ENCODE measurements at regions not wholly inside any gene's neighbourhood (a gene's known extent, or its start where the extent isn't known, plus 50 kb on each side); places are given as distances from the start of the nearest gene placed in this dataset.

- Histone ChIP-seq H3K36me3 (ENCODE audit: control insufficient read depth, low read length) (no peaks in the 10 kb centered on the region), H3K27ac (ENCODE audit: low read depth, low read length) (no peak overlapping the region), H4K20me1 (ENCODE audit: control insufficient read depth, insufficient read depth, low read depth, low read length) (no peaks in the 10 kb centered on the region), H3K4me1 (ENCODE audit: control insufficient read depth, low read length) (no peaks in the 10 kb centered on the region), H3K4me2 (ENCODE audit: low read length) (no peak overlapping the region), H3K9me2 (replicated peaks; ENCODE audit: control insufficient read depth, low read length) (no peaks in the 10 kb centered on the region), H3F3A (ENCODE audit: control insufficient read depth, insufficient read depth) (no peaks in the 10 kb centered on the region), H3K27me3 (ENCODE audit: control insufficient read depth, low read length) (peaks cover 14% of the 10 kb centered on the region; the same call in 1 of the 2 replicates), H3K4me3 (ENCODE audit: low read length) (no peak overlapping the region), H3K9me3 (ENCODE audit: control insufficient read depth, insufficient read depth, low read length) (no peaks in the 10 kb centered on the region; the same call in 1 of the 2 replicates), H3K79me2 (ENCODE audit: control insufficient read depth, low read length) (no peaks in the 10 kb centered on the region)
- TF ChIP-seq EZH2phosphoT487 (IDR thresholded peaks at IDR 0.05; ENCODE audit: borderline replicate concordance, low read length) = no peak
- TF ChIP-seq CTCF (IDR thresholded peaks at IDR 0.05; ENCODE audit: low read depth, low read length, poor library complexity, severe bottlenecking) = no peak
These were observed 101.5 kb upstream of the FNDC3A start for GRCh38 chr13:48874165-48874564.

GRCh38 chr13:48875047-48875446 lies 100.7 kb upstream of the FNDC3A start:
- H3K79me2 ChIP-seq (ENCODE audit: control insufficient read depth, low read length) = no peaks in the 10 kb centered on the region
- TF ChIP-seq EZH2phosphoT487 (IDR thresholded peaks at IDR 0.05; ENCODE audit: borderline replicate concordance, low read length) (no peak), CTCF (IDR thresholded peaks at IDR 0.05; ENCODE audit: low read depth, low read length, poor library complexity, severe bottlenecking) (no peak)
- H3F3A ChIP-seq (ENCODE audit: control insufficient read depth, insufficient read depth) = no peaks in the 10 kb centered on the region
- H3K27ac ChIP-seq (ENCODE audit: low read depth, low read length) = no peak overlapping the region
- no peaks in the 10 kb centered on the region for H4K20me1 ChIP-seq (ENCODE audit: control insufficient read depth, insufficient read depth, low read depth, low read length)
- no peaks in the 10 kb centered on the region for H3K4me1 ChIP-seq (ENCODE audit: control insufficient read depth, low read length)
- peaks cover 14% of the 10 kb centered on the region; the same call in 1 of the 2 replicates for H3K27me3 ChIP-seq (ENCODE audit: control insufficient read depth, low read length)
- H3K4me3 ChIP-seq (ENCODE audit: low read length) = no peak overlapping the region
- no peak overlapping the region for H3K4me2 ChIP-seq (ENCODE audit: low read length)
- no peaks in the 10 kb centered on the region for H3K9me2 ChIP-seq (replicated peaks; ENCODE audit: control insufficient read depth, low read length)
- no peaks in the 10 kb centered on the region for H3K36me3 ChIP-seq (ENCODE audit: control insufficient read depth, low read length)
- no peaks in the 10 kb centered on the region for H3K9me3 ChIP-seq (ENCODE audit: control insufficient read depth, insufficient read depth, low read length)

GRCh38 chr13:48876289-48876688 lies 99.4 kb upstream of the FNDC3A start:
- Histone ChIP-seq H3K27me3 (ENCODE audit: control insufficient read depth, low read length) (peaks cover 14% of the 10 kb centered on the region; the same call in 1 of the 2 replicates), H3K4me1 (ENCODE audit: control insufficient read depth, low read length) (no peaks in the 10 kb centered on the region)

More at GRCh38 chr13:48876289-48876688, 99.4 kb upstream of the FNDC3A start:
- Histone ChIP-seq H3F3A (ENCODE audit: control insufficient read depth, insufficient read depth) (no peaks in the 10 kb centered on the region), H3K79me2 (ENCODE audit: control insufficient read depth, low read length) (no peaks in the 10 kb centered on the region), H3K4me2 (ENCODE audit: low read length) (no peak overlapping the region), H4K20me1 (ENCODE audit: control insufficient read depth, insufficient read depth, low read depth, low read length) (no peaks in the 10 kb centered on the region), H3K9me3 (ENCODE audit: control insufficient read depth, insufficient read depth, low read length) (no peaks in the 10 kb centered on the region), H3K4me3 (ENCODE audit: low read length) (no peak overlapping the region), H3K36me3 (ENCODE audit: control insufficient read depth, low read length) (no peaks in the 10 kb centered on the region), H3K9me2 (replicated peaks; ENCODE audit: control insufficient read depth, low read length) (no peaks in the 10 kb centered on the region), H3K27ac (ENCODE audit: low read depth, low read length) (no peak overlapping the region)
- TF ChIP-seq EZH2phosphoT487 (IDR thresholded peaks at IDR 0.05; ENCODE audit: borderline replicate concordance, low read length) (no peak), CTCF (IDR thresholded peaks at IDR 0.05; ENCODE audit: low read depth, low read length, poor library complexity, severe bottlenecking) (no peak)

Measured in DOHH2 (cell line).